Uterus (tissue), 3 donors: ENCODE measurements at regions not wholly inside any gene's neighbourhood (a gene's known extent, or its start where the extent isn't known, plus 50 kb on each side); places are given as distances from the start of the nearest gene placed in this dataset.

Experiments used
- DNase-seq, 2 donors: peaks; one replicate each; pipeline ENCODE4 v3.0.0-alpha.2; 2019 to 2020
- H3K27ac ChIP-seq, 2 donors: fragments of 200-600 bp; sonication (generic); 1 replicate in 1 of 2; 2 replicates in 1 of 2; pipeline ENCODE4 v1.5.1; 2016 to 2018
- H3K27me3 ChIP-seq, 2 donors: fragments of 200-600 bp; sonication (generic); one replicate each; pipeline ENCODE4 v1.5.1; 2018 to 2019; ENCODE audit warnings: control low read depth in 1 of 2
- H3K36me3 ChIP-seq, 2 donors: fragments of 200-600 bp; sonication (generic); one replicate each; pipeline ENCODE4 v1.5.1; 2019; ENCODE audit warnings: control low read depth in 1 of 2
- H3K4me1 ChIP-seq, 2 donors: fragments of 200-600 bp; sonication (generic); one replicate each; pipeline ENCODE4 v1.5.1; 2018 to 2019; ENCODE audit warnings: control low read depth in 1 of 2
- H3K4me3 ChIP-seq, 2 donors: fragments of 200-600 bp; sonication (generic); 1 replicate in 1 of 2; 2 replicates in 1 of 2; pipeline ENCODE4 v1.5.1; 2018 to 2019; ENCODE audit warnings: mild to moderate bottlenecking in 1 of 2
- H3K9me3 ChIP-seq, 2 donors: fragments of 200-600 bp; sonication (generic); one replicate each; pipeline ENCODE4 v1.5.1; 2019; ENCODE audit warnings: control low read depth in 1 of 2
- CTCF ChIP-seq, 4 experiments: fragments of 200-600 bp in 2 of 4; fragments of 450-650 bp in 2 of 4; sonication (generic) in 2 of 4; IDR thresholded peaks; one replicate each; pipeline ENCODE4 v1.5.1; 2016 to 2019; ENCODE audit warnings: antibody characterized with exemption in 4 of 4, mild to moderate bottlenecking in 2 of 4, moderate library complexity in 1 of 4
- POLR2A ChIP-seq, 2 donors: fragments of 450-650 bp; IDR thresholded peaks; one replicate each; pipeline ENCODE4 v1.6.1; 2016; ENCODE audit warnings: antibody characterized with exemption in 2 of 2, mild to moderate bottlenecking in 1 of 2, moderate library complexity in 1 of 2
- intact Hi-C: fragments of 100-400 bp; cut with DNase I; formaldehyde crosslinking; loops from one replicate; pipeline ENCODE4 v1.15.1; 2023; ENCODE audit warnings: low total_unique reads
- donor health status: DM: yes; HTN: yes; CAD: no.

GRCh38 chr10:2022401-2022800 is 285.1 kb upstream of the ADARB2 start:
- Histone ChIP-seq H3K27me3 (no peaks in the 10 kb centered on the region), H3K36me3 (no peaks in the 10 kb centered on the region), H3K4me3 (no peak overlapping the region), H3K4me1 (no peaks in the 10 kb centered on the region), H3K9me3 (no peaks in the 10 kb centered on the region), H3K27ac (no peak overlapping the region)
- intact Hi-C loops, result no loop called here
- DNase-seq, result no peak
- TF ChIP-seq CTCF (IDR thresholded peaks at IDR 0.05) (no peak), POLR2A (IDR thresholded peaks at IDR 0.05) (no peak)

GRCh38 chr10:2020836-2021235 is 283.5 kb upstream of the ADARB2 start:
- no peak for DNase-seq
- intact Hi-C loops, result no loop called here
- Histone ChIP-seq H3K9me3 (no peaks in the 10 kb centered on the region), H3K36me3 (no peaks in the 10 kb centered on the region), H3K4me1 (no peaks in the 10 kb centered on the region), H3K4me3 (no peak overlapping the region), H3K27ac (no peak overlapping the region), H3K27me3 (no peaks in the 10 kb centered on the region)
- TF ChIP-seq CTCF (IDR thresholded peaks at IDR 0.05) (no peak), POLR2A (IDR thresholded peaks at IDR 0.05) (no peak)

- TF ChIP-seq POLR2A (IDR thresholded peaks at IDR 0.05) (no peak), CTCF (IDR thresholded peaks at IDR 0.05) (no peak)
- intact Hi-C loops, result no loop called here
- no peak for DNase-seq
- Histone ChIP-seq H3K27me3 (no peaks in the 10 kb centered on the region), H3K27ac (no peak overlapping the region), H3K4me1 (no peaks in the 10 kb centered on the region), H3K36me3 (no peaks in the 10 kb centered on the region), H3K4me3 (no peak overlapping the region), H3K9me3 (no peaks in the 10 kb centered on the region)
Observed at GRCh38 chr10:2019803-2020202, 282.5 kb upstream of the ADARB2 start.

GRCh38 chr10:2019281-2019680 is 282.0 kb upstream of the ADARB2 start:
- H3K9me3 ChIP-seq, result no peaks in the 10 kb centered on the region
- TF ChIP-seq POLR2A (IDR thresholded peaks at IDR 0.05) (no peak), CTCF (IDR thresholded peaks at IDR 0.05) (no peak)
- H3K4me1 ChIP-seq, result no peaks in the 10 kb centered on the region
- no peak overlapping the region for H3K4me3 ChIP-seq
- no peaks in the 10 kb centered on the region for H3K36me3 ChIP-seq
- intact Hi-C loops, result no loop called here
- DNase-seq, result no peak
- no peaks in the 10 kb centered on the region for H3K27me3 ChIP-seq
- H3K27ac ChIP-seq, result no peak overlapping the region

GRCh38 chr10:2014541-2014940 is 277.2 kb upstream of the ADARB2 start:
- TF ChIP-seq CTCF (IDR thresholded peaks at IDR 0.05) (no peak), POLR2A (IDR thresholded peaks at IDR 0.05) (no peak)
- Histone ChIP-seq H3K27me3 (no peaks in the 10 kb centered on the region), H3K36me3 (no peaks in the 10 kb centered on the region), H3K27ac (no peak overlapping the region), H3K9me3 (no peaks in the 10 kb centered on the region), H3K4me3 (no peak overlapping the region), H3K4me1 (no peaks in the 10 kb centered on the region)
- no peak for DNase-seq
- intact Hi-C loops, result no loop called here
